Subcutaneous abdominal adipose tissue (tissue), 5 donors: ENCODE measurements at regions not wholly inside any gene's neighbourhood (a gene's known extent, or its start where the extent isn't known, plus 50 kb on each side); places are given as distances from the start of the nearest gene placed in this dataset.
"Not testable (repeated sequence)": the region's sequence is repeated elsewhere in the genome, so short reads cannot be mapped to it uniquely, and the experiment has no call there.

Source experiments
- H3K27ac ChIP-seq: one replicate; pipeline ENCODE4 v1.7.0; 2013; ENCODE audit warnings: low read depth, mild to moderate bottlenecking, inconsistent platforms, low read length, moderate library complexity
- H3K27me3 ChIP-seq, 5 donors: one replicate each; pipeline ENCODE4 v1.7.0; 2013; ENCODE audit warnings: low read length in 5 of 5, inconsistent platforms in 1 of 5; ENCODE audit not compliant: control insufficient read depth in 5 of 5, insufficient read depth in 4 of 5
- H3K36me3 ChIP-seq, 5 donors: one replicate each; pipeline ENCODE4 v1.7.0; 2013; ENCODE audit warnings: low read length in 5 of 5; ENCODE audit not compliant: control insufficient read depth in 5 of 5, insufficient read depth in 5 of 5
- H3K4me1 ChIP-seq, 5 donors: one replicate each; pipeline ENCODE4 v1.7.0; 2013; ENCODE audit warnings: low read length in 5 of 5, mild to moderate bottlenecking in 3 of 5, moderate library complexity in 1 of 5; ENCODE audit not compliant: control insufficient read depth in 5 of 5, insufficient read depth in 5 of 5
- H3K4me3 ChIP-seq, 5 donors: one replicate each; pipeline ENCODE4 v1.7.0; 2013; ENCODE audit warnings: low read length in 5 of 5, low read depth in 1 of 5
- H3K9ac ChIP-seq, 5 donors: one replicate each; pipeline ENCODE4 v1.7.0; 2013; ENCODE audit warnings: low read length in 5 of 5, mild to moderate bottlenecking in 4 of 5, moderate library complexity in 3 of 5
- H3K9me3 ChIP-seq, 5 donors: one replicate each; pipeline ENCODE4 v1.7.0; 2013; ENCODE audit warnings: low read length in 5 of 5; ENCODE audit not compliant: control insufficient read depth in 5 of 5
- donor health status: healthy.
- donor health status: healthy.
- donor health status: healthy.
- donor health status: healthy.
- donor health status: healthy.

GRCh38 chr2:180601016-180601415 lies 379.4 kb upstream of the UBE2E3 start:
- no peak overlapping the region for H3K9ac ChIP-seq
- H3K9me3 ChIP-seq: no peaks in the 10 kb centered on the region
- H3K4me1 ChIP-seq: no peaks in the 10 kb centered on the region
- H3K4me3 ChIP-seq: no peak overlapping the region
- no peaks in the 10 kb centered on the region for H3K36me3 ChIP-seq
- no peaks in the 10 kb centered on the region for H3K27me3 ChIP-seq
- no peak overlapping the region for H3K27ac ChIP-seq

GRCh38 chr2:180599804-180600203 lies 380.6 kb upstream of the UBE2E3 start:
- Histone ChIP-seq H3K27me3 (no peaks in the 10 kb centered on the region), H3K4me1 (no peaks in the 10 kb centered on the region), H3K36me3 (no peaks in the 10 kb centered on the region), H3K27ac (no peak overlapping the region), H3K9ac (no peak overlapping the region), H3K9me3 (no peaks in the 10 kb centered on the region), H3K4me3 (no peak overlapping the region)

- Histone ChIP-seq H3K4me3 (no peak overlapping the region), H3K9me3 (no peaks in the 10 kb centered on the region), H3K27me3 (no peaks in the 10 kb centered on the region), H3K27ac (no peak overlapping the region), H3K36me3 (no peaks in the 10 kb centered on the region), H3K4me1 (no peaks in the 10 kb centered on the region), H3K9ac (no peak overlapping the region)
Measured at GRCh38 chr2:180597179-180597578, 383.2 kb upstream of the UBE2E3 start.

GRCh38 chr2:180596453-180596852 lies 384.0 kb upstream of the UBE2E3 start:
- Histone ChIP-seq H3K9me3 (no peaks in the 10 kb centered on the region), H3K27me3 (no peaks in the 10 kb centered on the region), H3K36me3 (no peaks in the 10 kb centered on the region), H3K4me3 (no peak overlapping the region), H3K9ac (no peak overlapping the region), H3K27ac (no peak overlapping the region), H3K4me1 (no peaks in the 10 kb centered on the region)

- Histone ChIP-seq H3K9ac (no peak overlapping the region), H3K9me3 (no peaks in the 10 kb centered on the region), H3K27ac (no peak overlapping the region), H3K4me1 (no peaks in the 10 kb centered on the region), H3K27me3 (no peaks in the 10 kb centered on the region), H3K36me3 (no peaks in the 10 kb centered on the region), H3K4me3 (no peak overlapping the region)
Measured at GRCh38 chr2:180591947-180592346, 388.5 kb upstream of the UBE2E3 start.

GRCh38 chr2:180591093-180591781 lies 389.2 kb upstream of the UBE2E3 start:
- not testable (repeated sequence) for H3K36me3 ChIP-seq

GRCh38 chr2:180583441-180584140 lies 396.8 kb upstream of the UBE2E3 start:
- no peak overlapping the region for H3K9ac ChIP-seq
- H3K4me1 ChIP-seq: peaks cover 0 to 2% (median 0%) of the 10 kb centered on the region in 5 donors
- no peaks in the 10 kb centered on the region for H3K27me3 ChIP-seq
- no peak overlapping the region for H3K4me3 ChIP-seq
- no peaks in the 10 kb centered on the region for H3K9me3 ChIP-seq
- H3K36me3 ChIP-seq: no peaks in the 10 kb centered on the region
- H3K27ac ChIP-seq: no peak overlapping the region

More at GRCh38 chr2:180591093-180591781, 389.2 kb upstream of the UBE2E3 start:
- not testable (repeated sequence) for H3K9ac ChIP-seq, H3K4me1 ChIP-seq, H3K9me3 ChIP-seq, H3K27ac ChIP-seq, H3K27me3 ChIP-seq, H3K4me3 ChIP-seq

GRCh38 chr2:180579388-180579787 lies 401.0 kb upstream of the UBE2E3 start:
- H3K27ac ChIP-seq: no peak overlapping the region
- H3K9me3 ChIP-seq: no peaks in the 10 kb centered on the region
- peaks cover 0 to 2% (median 0%) of the 10 kb centered on the region in 5 donors for H3K4me1 ChIP-seq

GRCh38 chr2:180578441-180578840 lies 402.0 kb upstream of the UBE2E3 start:
- no peak overlapping the region for H3K4me3 ChIP-seq
- no peak overlapping the region for H3K9ac ChIP-seq
- H3K4me1 ChIP-seq: peaks cover 0 to 2% (median 0%) of the 10 kb centered on the region in 5 donors
- no peaks in the 10 kb centered on the region for H3K36me3 ChIP-seq
- H3K27ac ChIP-seq: no peak overlapping the region
- no peaks in the 10 kb centered on the region for H3K9me3 ChIP-seq
- no peaks in the 10 kb centered on the region for H3K27me3 ChIP-seq

More at GRCh38 chr2:180579388-180579787, 401.0 kb upstream of the UBE2E3 start:
- Histone ChIP-seq H3K27me3 (no peaks in the 10 kb centered on the region), H3K4me3 (no peak overlapping the region), H3K36me3 (no peaks in the 10 kb centered on the region), H3K9ac (no peak overlapping the region)

- H3K27ac ChIP-seq: no peak overlapping the region
- H3K36me3 ChIP-seq: no peaks in the 10 kb centered on the region
- no peaks in the 10 kb centered on the region for H3K27me3 ChIP-seq
- H3K9ac ChIP-seq: no peak overlapping the region
- H3K4me3 ChIP-seq: no peak overlapping the region
- H3K4me1 ChIP-seq: peaks cover 0 to 2% (median 0%) of the 10 kb centered on the region in 5 donors
- H3K9me3 ChIP-seq: no peaks in the 10 kb centered on the region
Measured at GRCh38 chr2:180577567-180577966, 402.8 kb upstream of the UBE2E3 start.
